ENCODE measurements at regions not wholly inside any gene's neighbourhood (a gene's known extent, or its start where the extent isn't known, plus 50 kb on each side); places are given as distances from the start of the nearest gene placed in this dataset.

DNA sequence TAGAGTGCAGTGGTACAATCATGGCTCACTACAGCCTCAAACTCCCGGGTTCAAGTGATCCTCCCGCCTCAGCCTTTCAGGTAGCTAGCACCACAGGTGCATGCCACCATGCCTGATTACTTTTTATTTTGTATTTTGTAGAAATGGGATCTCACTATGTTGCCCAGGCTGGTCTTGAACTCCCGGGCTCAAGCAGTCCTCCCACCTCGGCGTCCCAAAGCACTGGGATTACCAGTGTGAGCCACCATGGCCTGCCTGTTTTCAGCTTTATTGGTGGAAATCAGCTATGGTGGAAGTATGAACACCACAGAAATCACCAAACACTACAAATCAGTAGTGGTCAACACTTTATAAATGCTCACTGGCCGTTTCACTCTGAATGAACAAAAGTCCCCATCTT, 299.9 kb upstream of the LYZL1 start:
- TF ChIP-seq, protein P1, sequence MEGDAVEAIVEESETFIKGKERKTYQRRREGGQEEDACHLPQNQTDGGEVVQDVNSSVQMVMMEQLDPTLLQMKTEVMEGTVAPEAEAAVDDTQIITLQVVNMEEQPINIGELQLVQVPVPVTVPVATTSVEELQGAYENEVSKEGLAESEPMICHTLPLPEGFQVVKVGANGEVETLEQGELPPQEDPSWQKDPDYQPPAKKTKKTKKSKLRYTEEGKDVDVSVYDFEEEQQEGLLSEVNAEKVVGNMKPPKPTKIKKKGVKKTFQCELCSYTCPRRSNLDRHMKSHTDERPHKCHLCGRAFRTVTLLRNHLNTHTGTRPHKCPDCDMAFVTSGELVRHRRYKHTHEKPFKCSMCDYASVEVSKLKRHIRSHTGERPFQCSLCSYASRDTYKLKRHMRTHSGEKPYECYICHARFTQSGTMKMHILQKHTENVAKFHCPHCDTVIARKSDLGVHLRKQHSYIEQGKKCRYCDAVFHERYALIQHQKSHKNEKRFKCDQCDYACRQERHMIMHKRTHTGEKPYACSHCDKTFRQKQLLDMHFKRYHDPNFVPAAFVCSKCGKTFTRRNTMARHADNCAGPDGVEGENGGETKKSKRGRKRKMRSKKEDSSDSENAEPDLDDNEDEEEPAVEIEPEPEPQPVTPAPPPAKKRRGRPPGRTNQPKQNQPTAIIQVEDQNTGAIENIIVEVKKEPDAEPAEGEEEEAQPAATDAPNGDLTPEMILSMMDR (conservative IDR thresholded peaks at IDR 0.05; ENCODE audit: low read depth in 2 of 2), result no peak
- no peak for TF ChIP-seq POLR2AphosphoS5 (IDR thresholded peaks at IDR 0.05; ENCODE audit: low read depth)
- no peak for TF ChIP-seq REST (IDR thresholded peaks at IDR 0.05; ENCODE audit: unreplicated experiment)

All from GM23338 (cell line).